ENCODE measurements at regions not wholly inside any gene's neighbourhood (a gene's known extent, or its start where the extent isn't known, plus 50 kb on each side); places are given as distances from the start of the nearest gene placed in this dataset.

GRCh38 chr2:102986826-102987490 lies 225.1 kb downstream of the TMEM182 start:
- ChIA-PET POLR2A (no interaction called here), RAD21 (ENCODE audit: low non-redundant PET in 1 of 2, low total read pairs in 2 of 2, uncharacterized antibody in 2 of 2, unreplicated experiment in 2 of 2) (no interaction called here), CTCF (no interaction called here)
- no peaks in the 10 kb centered on the region for H3K79me2 ChIP-seq (ENCODE audit: insufficient read depth, low read length)
- no TSS peak for BruUV-seq (replicated peaks)
- H3K4me2 ChIP-seq (ENCODE audit: low read length): no peak overlapping the region
- H3K27ac ChIP-seq (ENCODE audit: low read depth, low read length): no peak overlapping the region
- no peaks in the 10 kb centered on the region for H4K20me1 ChIP-seq (ENCODE audit: insufficient read depth)
- intact Hi-C loops (cut with micrococcal nuclease): no loop called here
- no peak for DNase-seq (ENCODE audit: low read depth, low spot score)
- H3K4me3 ChIP-seq (replicated peaks in 1 of 2; ENCODE audit: low read depth in 1 of 2, low read length in 2 of 2): no peak overlapping the region
- H3K9me3 ChIP-seq (ENCODE audit: control insufficient read depth in 1 of 2, insufficient read depth in 1 of 2, low read depth in 1 of 2, low read length in 2 of 2): no peaks in the 10 kb centered on the region
- no peak for ATAC-seq
- no peak for TF ChIP-seq RAD21 (IDR thresholded peaks at IDR 0.05; ENCODE audit: low read depth)
- no peak for TF ChIP-seq EZH2phosphoT487 (IDR thresholded peaks at IDR 0.05; ENCODE audit: borderline replicate concordance)
- TF ChIP-seq POLR2AphosphoS5 (IDR thresholded peaks at IDR 0.05; ENCODE audit: low read depth, low read length): no peak
- no peak for TF ChIP-seq FOSL1 (IDR thresholded peaks at IDR 0.05; ENCODE audit: low read depth)
- TF ChIP-seq ELF1 (IDR thresholded peaks at IDR 0.05; ENCODE audit: borderline replicate concordance, low read depth): no peak
- TF ChIP-seq SIN3A (IDR thresholded peaks at IDR 0.05; ENCODE audit: low read depth): no peak
- no peak for TF ChIP-seq JUND (IDR thresholded peaks at IDR 0.05)
- TF ChIP-seq SP1 (IDR thresholded peaks at IDR 0.05; ENCODE audit: low read depth): no peak
- TF ChIP-seq REST (IDR thresholded peaks at IDR 0.05; ENCODE audit: low read depth): no peak
- TF ChIP-seq POLR2A (IDR thresholded peaks at IDR 0.05; ENCODE audit: borderline replicate concordance, extremely low read depth, insufficient read depth, insufficient read length): no peak
- TF ChIP-seq YY1 (IDR thresholded peaks at IDR 0.05; ENCODE audit: extremely low read depth, insufficient replicate concordance, low read depth, low read length): no peak
- no peak for TF ChIP-seq ZNF274 (IDR thresholded peaks at IDR 0.05; ENCODE audit: low read depth, low read length)
- no peak for TF ChIP-seq MAX (IDR thresholded peaks at IDR 0.05)
- TF ChIP-seq ZBTB33 (IDR thresholded peaks at IDR 0.05; ENCODE audit: extremely low read depth, insufficient replicate concordance, low read length): no peak
- TF ChIP-seq CBX3 (IDR thresholded peaks at IDR 0.05; ENCODE audit: low read depth): no peak
- no peak for TF ChIP-seq EZH2 (IDR thresholded peaks at IDR 0.05)
- TF ChIP-seq ATF3 (IDR thresholded peaks at IDR 0.05): no peak
- no peak for TF ChIP-seq TCF7L2 (IDR thresholded peaks at IDR 0.05; ENCODE audit: borderline replicate concordance, extremely low read depth, insufficient read depth, insufficient read length)
- H3K4me1 ChIP-seq (ENCODE audit: control insufficient read depth in 1 of 2, insufficient read depth in 2 of 2, low read length in 2 of 2): no peaks in the 10 kb centered on the region
- H3K27me3 ChIP-seq (ENCODE audit: insufficient read depth, low read length): 0 out of 2 replicates have a peak, but pooled peaks cover 5% of the 10 kb centered on the region
- no peaks in the 10 kb centered on the region for H3K36me3 ChIP-seq (ENCODE audit: control insufficient read depth in 1 of 2, insufficient read depth in 2 of 2, low read length in 2 of 2)
- no peak overlapping the region for H2AFZ ChIP-seq (ENCODE audit: low read depth, low read length, poor library complexity, severe bottlenecking)
- H3K9ac ChIP-seq (ENCODE audit: low read length): no peak overlapping the region
- no peaks in the 10 kb centered on the region for H3K9me2 ChIP-seq (ENCODE audit: insufficient read depth)

All from HCT116 (cell line).